SK-N-SH (cell line): ENCODE measurements at regions not wholly inside any gene's neighbourhood (a gene's known extent, or its start where the extent isn't known, plus 50 kb on each side); places are given as distances from the start of the nearest gene placed in this dataset.

Source experiments
- CTCF ChIA-PET: fragments of 300-600, 350-600 bp; formaldehyde crosslinking; extraction: SDS; loops from one replicate; lab custom pipeline; 2021; lab: Yijun Ruan, JAX
- POLR2A ChIA-PET: fragments of 350-600 bp; sonication (Branson Sonifier 250); formaldehyde crosslinking; extraction: SDS; loops from one replicate; lab custom pipeline; 2020; ENCODE audit warnings: antibody characterized with exemption, inconsistent platforms; lab: Yijun Ruan, JAX
- DNase-seq: peaks from one replicate; pipeline ENCODE4 v3.0.0; 2012
- H2AFZ ChIP-seq: fragments of 200-600 bp; sonication (generic); 2 replicates; pipeline ENCODE4 v1.8.1; 2016; ENCODE audit warnings: antibody characterized with exemption, mild to moderate bottlenecking, low read depth
- H3F3A ChIP-seq: fragments of 200-600 bp; sonication (generic); replicated peaks from 2 replicates; pipeline ENCODE3; 2016; ENCODE audit warnings: antibody characterized with exemption, mild to moderate bottlenecking; ENCODE audit not compliant: insufficient read depth
- H3K27ac ChIP-seq, 2 experiments: fragments of 200-500 bp in 1 of 2; fragments of 200-600 bp in 1 of 2; sonication (Bioruptor generic) in 1 of 2; sonication (generic), shearing (Covaris generic) in 1 of 2; 2 replicates each; pipeline versions ENCODE4 v1.5.1 to v1.6.1; 2014 to 2016; ENCODE audit warnings: low read depth in 2 of 2, inconsistent platforms in 1 of 2, low read length in 1 of 2, mild to moderate bottlenecking in 1 of 2, mixed read lengths in 1 of 2
- H3K27me3 ChIP-seq: fragments of 200-600 bp; sonication (generic), shearing (Covaris generic); 2 replicates; pipeline ENCODE4 v1.6.1; 2016; ENCODE audit warnings: mixed run types; ENCODE audit not compliant: insufficient read depth
- H3K36me3 ChIP-seq, 2 experiments: fragments of 200-500 bp in 1 of 2; fragments of 200-600 bp in 1 of 2; sonication (Bioruptor generic) in 1 of 2; sonication (generic) in 1 of 2; replicated peaks in 1 of 2; 2 replicates each; pipeline versions ENCODE3 to v1.5.1; 2014 to 2016; ENCODE audit warnings: low read length in 1 of 2, mild to moderate bottlenecking in 1 of 2; ENCODE audit not compliant: insufficient read depth in 2 of 2, control insufficient read depth in 1 of 2
- H3K4me1 ChIP-seq, 2 experiments: fragments of 200-500 bp in 1 of 2; fragments of 200-600 bp in 1 of 2; sonication (Bioruptor generic) in 1 of 2; sonication (generic), shearing (Covaris generic) in 1 of 2; 2 replicates each; pipeline versions ENCODE4 v1.5.1 to v1.6.1; 2014 to 2016; ENCODE audit warnings: low read depth in 1 of 2, low read length in 1 of 2, mixed run types in 1 of 2; ENCODE audit not compliant: insufficient read depth in 2 of 2, control insufficient read depth in 1 of 2
- H3K4me2 ChIP-seq: fragments of 200-600 bp; sonication (generic), shearing (Covaris generic); 2 replicates; pipeline ENCODE4 v1.6.1; 2017; ENCODE audit warnings: mixed run types
- H3K4me3 ChIP-seq, 2 experiments: fragments of 200-500 bp in 1 of 2; fragments of 200-600 bp in 1 of 2; sonication (Bioruptor generic) in 1 of 2; sonication (generic), shearing (Covaris generic) in 1 of 2; 2 replicates each; pipeline versions ENCODE4 v1.5.1 to v1.8.1; 2014 to 2016; ENCODE audit warnings: low read depth in 2 of 2, inconsistent platforms in 1 of 2, low read length in 1 of 2, mild to moderate bottlenecking in 1 of 2, mixed read lengths in 1 of 2, moderate library complexity in 1 of 2
- H3K79me2 ChIP-seq: fragments of 200-600 bp; sonication (generic); 2 replicates; pipeline ENCODE4 v1.8.1; 2017; ENCODE audit warnings: mild to moderate bottlenecking; ENCODE audit not compliant: insufficient read depth
- H3K9ac ChIP-seq: fragments of 200-600 bp; sonication (generic); 2 replicates; pipeline ENCODE4 v1.6.1; 2017; ENCODE audit warnings: mixed run types
- H3K9me2 ChIP-seq: fragments of 200-600 bp; sonication (generic); 2 replicates; pipeline ENCODE4 v1.6.1; 2017; ENCODE audit warnings: mixed run types
- H3K9me3 ChIP-seq: fragments of 200-600 bp; sonication (generic); 2 replicates; pipeline ENCODE4 v1.6.1; 2017; ENCODE audit warnings: mixed run types, mild to moderate bottlenecking, moderate library complexity
- H4K20me1 ChIP-seq: fragments of 200-600 bp; sonication (generic); 2 replicates; pipeline ENCODE4 v1.6.1; 2017; ENCODE audit warnings: mild to moderate bottlenecking, mixed run types; ENCODE audit not compliant: insufficient read depth
- CHD2 ChIP-seq: fragments of 150-350 bp; IDR thresholded peaks from 2 replicates; pipeline ENCODE4 v1.6.1; 2018; ENCODE audit warnings: low read length; ENCODE audit not compliant: partially characterized antibody
- ELF1 ChIP-seq: IDR thresholded peaks from 2 replicates; pipeline ENCODE4 v1.4.0; 2012
- FOXJ3 ChIP-seq: sonication (generic); formaldehyde crosslinking; IDR thresholded peaks from 2 replicates; pipeline ENCODE4 v1.5.1; 2020; ENCODE audit warnings: mild to moderate bottlenecking, missing genetic modification reagents
- FOXM1 ChIP-seq: IDR thresholded peaks from 2 replicates; pipeline ENCODE4 v1.4.0; 2012; ENCODE audit warnings: low read depth, mild to moderate bottlenecking
- GABPA ChIP-seq: IDR thresholded peaks from 2 replicates; pipeline ENCODE4 v1.4.0; 2012; ENCODE audit warnings: low read depth, mild to moderate bottlenecking
- GATA2 ChIP-seq: sonication (generic); formaldehyde crosslinking; IDR thresholded peaks from 2 replicates; pipeline ENCODE4 v1.5.0; 2020; ENCODE audit warnings: mild to moderate bottlenecking, missing genetic modification reagents
- MEF2A ChIP-seq: IDR thresholded peaks from 2 replicates; pipeline ENCODE4 v1.4.0; 2012; ENCODE audit warnings: low read depth, borderline replicate concordance
- NFIC ChIP-seq: IDR thresholded peaks from 2 replicates; pipeline ENCODE4 v1.4.0; 2012; ENCODE audit warnings: borderline replicate concordance
- NRF1 ChIP-seq: IDR thresholded peaks from 2 replicates; pipeline ENCODE4 v1.6.1; 2012; ENCODE audit warnings: low read depth, mild to moderate bottlenecking, low read length
- POLR2AphosphoS5 ChIP-seq: IDR thresholded peaks from 2 replicates; pipeline ENCODE4 v1.6.1; 2012; ENCODE audit warnings: low read depth, low read length
- RAD21 ChIP-seq: IDR thresholded peaks from 2 replicates; pipeline ENCODE4 v1.6.1; 2012; ENCODE audit warnings: mild to moderate bottlenecking, low read length
- RCOR1 ChIP-seq: fragments of 150-350 bp; IDR thresholded peaks from 2 replicates; pipeline ENCODE4 v1.6.1; 2017; ENCODE audit warnings: antibody characterized with exemption, low read length
- REST ChIP-seq: IDR thresholded peaks from 2 replicates; pipeline ENCODE4 v1.6.1; 2012; ENCODE audit warnings: mild to moderate bottlenecking, low read depth, low read length, moderate library complexity
- RFX5 ChIP-seq: IDR thresholded peaks from 2 replicates; pipeline ENCODE4 v1.6.1; 2012; ENCODE audit warnings: mild to moderate bottlenecking, improper control_type of control experiment, low read length
- RXRA ChIP-seq: IDR thresholded peaks from 2 replicates; pipeline ENCODE4 v1.4.0; 2012; ENCODE audit warnings: low read depth, mild to moderate bottlenecking, borderline replicate concordance
- TAF1 ChIP-seq: IDR thresholded peaks from 2 replicates; pipeline ENCODE4 v1.6.1; 2012; ENCODE audit warnings: low read depth, mild to moderate bottlenecking, low read length, moderate library complexity, borderline replicate concordance
- TEAD4 ChIP-seq: IDR thresholded peaks from 2 replicates; pipeline ENCODE4 v1.4.0; 2012; ENCODE audit warnings: mild to moderate bottlenecking, borderline replicate concordance; ENCODE audit not compliant: insufficient read depth
- WGBS: methylation state at CpG from one replicate; pipeline ENCODE4 v1.1.6; 2017; ENCODE audit warnings: low lambda C conversion rate; 5-methylcytosine and 5-hydroxymethylcytosine counted together
- TF ChIP-seq, protein P1 (sequence below): IDR thresholded peaks from 2 replicates; pipeline ENCODE4; 2012

DNA sequence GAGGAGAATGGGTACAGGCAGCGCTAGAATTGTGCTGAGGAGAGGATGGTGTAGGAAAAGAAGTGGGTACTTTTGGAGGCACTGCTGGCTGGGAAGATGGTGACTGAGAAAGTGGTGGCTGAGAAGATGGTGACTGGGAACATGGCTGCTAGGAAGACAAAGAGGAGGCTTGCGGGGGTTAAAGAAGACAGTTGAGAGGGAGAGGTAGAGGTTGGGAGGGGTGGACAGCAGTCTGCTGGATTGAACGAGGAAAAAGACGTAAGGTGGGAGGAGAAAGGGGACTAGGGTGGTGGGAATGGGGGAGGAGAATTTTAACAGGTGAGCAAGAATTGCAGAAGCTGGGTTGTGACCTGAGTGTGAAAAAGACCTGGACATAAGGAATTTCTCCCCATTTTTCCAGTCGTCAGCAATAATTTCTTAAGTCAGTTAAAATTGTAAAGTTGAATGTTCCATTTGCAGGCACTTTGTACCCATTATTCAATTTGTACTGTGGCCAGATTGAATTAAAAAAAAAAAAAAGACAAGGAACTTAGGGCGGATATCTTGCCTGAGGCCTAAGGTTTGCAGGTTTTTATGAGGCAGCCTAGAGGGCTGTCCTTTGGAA, 2450.0 kb downstream of the TP53TG3F start (continued):
- TF ChIP-seq REST (no peak), ELF1 (no peak), FOXM1 (no peak), GATA2 (CRISPR knock-in tag) (no peak), TEAD4 (no peak), POLR2AphosphoS5 (no peak)
- TF ChIP-seq, protein P1, sequence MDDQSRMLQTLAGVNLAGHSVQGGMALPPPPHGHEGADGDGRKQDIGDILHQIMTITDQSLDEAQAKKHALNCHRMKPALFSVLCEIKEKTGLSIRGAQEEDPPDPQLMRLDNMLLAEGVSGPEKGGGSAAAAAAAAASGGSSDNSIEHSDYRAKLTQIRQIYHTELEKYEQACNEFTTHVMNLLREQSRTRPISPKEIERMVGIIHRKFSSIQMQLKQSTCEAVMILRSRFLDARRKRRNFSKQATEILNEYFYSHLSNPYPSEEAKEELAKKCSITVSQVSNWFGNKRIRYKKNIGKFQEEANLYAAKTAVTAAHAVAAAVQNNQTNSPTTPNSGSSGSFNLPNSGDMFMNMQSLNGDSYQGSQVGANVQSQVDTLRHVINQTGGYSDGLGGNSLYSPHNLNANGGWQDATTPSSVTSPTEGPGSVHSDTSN = no peak
- TF ChIP-seq, all 33 proteins: peak for 0

- no peak for DNase-seq
- Histone ChIP-seq H3K36me3 (no peaks in the 10 kb centered on the region), H3F3A (no peaks in the 10 kb centered on the region), H3K27ac (no peak overlapping the region), H3K9me2 (no peaks in the 10 kb centered on the region), H3K9me3 (no peaks in the 10 kb centered on the region), H3K9ac (no peak overlapping the region), H3K4me3 (no peak overlapping the region), H3K79me2 (no peaks in the 10 kb centered on the region), H2AFZ (no peak overlapping the region), H3K4me1 (no peaks in the 10 kb centered on the region), H3K4me2 (no peak overlapping the region), H3K27me3 (no peaks in the 10 kb centered on the region), H4K20me1 (no peaks in the 10 kb centered on the region)
- WGBS = 4% methylated on average over 4 of the region's 4 CpGs
- POLR2A ChIA-PET = no interaction called here
- CTCF ChIA-PET = no interaction called here
- TF ChIP-seq RXRA (no peak), NFIC (no peak), FOXJ3 (CRISPR knock-in tag) (no peak), GABPA (no peak), RAD21 (no peak), CHD2 (no peak), RFX5 (no peak), POLR2AphosphoS5 (no peak), TAF1 (no peak), NRF1 (no peak), FOXM1 (no peak), RCOR1 (no peak), MEF2A (no peak), GATA2 (CRISPR knock-in tag) (no peak)
- TF ChIP-seq, protein P1 = no peak
These were observed 2451.0 kb downstream of the TP53TG3F start for GRCh38 chr16:35910409-35910808.
